Lower leg skin (tissue), 4 donors: ENCODE measurements at regions not wholly inside any gene's neighbourhood (a gene's known extent, or its start where the extent isn't known, plus 50 kb on each side); places are given as distances from the start of the nearest gene placed in this dataset.

Source experiments
- DNase-seq, 2 donors: peaks; one replicate each; pipeline ENCODE4 v3.0.0-alpha.2; 2019; ENCODE audit warnings: low spot score in 2 of 2
- H3K4me3 ChIP-seq: fragments of 200-600 bp; sonication (generic); 2 replicates; pipeline ENCODE4 v1.5.1; 2017; ENCODE audit warnings: mild to moderate bottlenecking, low read depth; ENCODE audit not compliant: poor library complexity, severe bottlenecking
- POLR2A ChIP-seq, 2 donors: fragments of 450-650 bp; IDR thresholded peaks; one replicate each; pipeline ENCODE4 v1.6.1; 2016 to 2017; ENCODE audit warnings: antibody characterized with exemption in 2 of 2, mild to moderate bottlenecking in 1 of 2, moderate library complexity in 1 of 2
- WGBS, 2 donors: methylation state at CpG; one replicate each; pipeline ENCODE4 v1.1.5; 2018; 5-methylcytosine and 5-hydroxymethylcytosine counted together
- intact Hi-C: fragments of 100-400 bp; cut with DNase I; formaldehyde crosslinking; loops from one replicate; pipeline ENCODE4 v1.15.0; 2023; ENCODE audit warnings: low total_unique reads
- TF ChIP-seq, protein P1 (sequence below), 3 donors: fragments of 450-650 bp; IDR thresholded peaks; one replicate each; pipeline ENCODE4 v1.5.1; 2016; ENCODE audit warnings: antibody characterized with exemption in 3 of 3, mild to moderate bottlenecking in 3 of 3, moderate library complexity in 2 of 3

DNA sequence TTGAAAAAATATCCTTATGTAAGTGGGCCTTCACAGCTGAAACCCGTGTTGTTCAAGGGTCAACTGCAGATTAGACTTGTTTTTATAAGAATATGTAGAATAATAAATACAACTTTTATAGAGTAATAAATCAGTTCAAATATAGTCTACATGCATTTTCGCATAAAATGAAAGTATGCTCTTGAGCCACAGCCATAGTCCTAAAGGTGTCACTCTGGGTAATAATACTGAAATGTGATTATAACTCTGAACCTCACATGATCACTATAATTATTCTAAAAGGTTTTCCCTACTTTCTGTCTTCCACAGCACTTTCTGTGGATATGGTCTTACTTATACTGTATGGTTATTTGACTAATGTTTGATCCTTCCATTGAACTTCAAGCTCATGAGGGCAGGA, 185.8 kb downstream of the SLC6A15 start:
- H3K4me3 ChIP-seq = no peak overlapping the region
- intact Hi-C loops = no loop called here
- TF ChIP-seq POLR2A (IDR thresholded peaks at IDR 0.05) = no peak
- TF ChIP-seq, protein P1, sequence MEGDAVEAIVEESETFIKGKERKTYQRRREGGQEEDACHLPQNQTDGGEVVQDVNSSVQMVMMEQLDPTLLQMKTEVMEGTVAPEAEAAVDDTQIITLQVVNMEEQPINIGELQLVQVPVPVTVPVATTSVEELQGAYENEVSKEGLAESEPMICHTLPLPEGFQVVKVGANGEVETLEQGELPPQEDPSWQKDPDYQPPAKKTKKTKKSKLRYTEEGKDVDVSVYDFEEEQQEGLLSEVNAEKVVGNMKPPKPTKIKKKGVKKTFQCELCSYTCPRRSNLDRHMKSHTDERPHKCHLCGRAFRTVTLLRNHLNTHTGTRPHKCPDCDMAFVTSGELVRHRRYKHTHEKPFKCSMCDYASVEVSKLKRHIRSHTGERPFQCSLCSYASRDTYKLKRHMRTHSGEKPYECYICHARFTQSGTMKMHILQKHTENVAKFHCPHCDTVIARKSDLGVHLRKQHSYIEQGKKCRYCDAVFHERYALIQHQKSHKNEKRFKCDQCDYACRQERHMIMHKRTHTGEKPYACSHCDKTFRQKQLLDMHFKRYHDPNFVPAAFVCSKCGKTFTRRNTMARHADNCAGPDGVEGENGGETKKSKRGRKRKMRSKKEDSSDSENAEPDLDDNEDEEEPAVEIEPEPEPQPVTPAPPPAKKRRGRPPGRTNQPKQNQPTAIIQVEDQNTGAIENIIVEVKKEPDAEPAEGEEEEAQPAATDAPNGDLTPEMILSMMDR (IDR thresholded peaks at IDR 0.05) = no peak
- WGBS, 2 donors = 87 to 89% methylated on average over 2 of the region's 2 CpGs
- no peak for DNase-seq

DNA sequence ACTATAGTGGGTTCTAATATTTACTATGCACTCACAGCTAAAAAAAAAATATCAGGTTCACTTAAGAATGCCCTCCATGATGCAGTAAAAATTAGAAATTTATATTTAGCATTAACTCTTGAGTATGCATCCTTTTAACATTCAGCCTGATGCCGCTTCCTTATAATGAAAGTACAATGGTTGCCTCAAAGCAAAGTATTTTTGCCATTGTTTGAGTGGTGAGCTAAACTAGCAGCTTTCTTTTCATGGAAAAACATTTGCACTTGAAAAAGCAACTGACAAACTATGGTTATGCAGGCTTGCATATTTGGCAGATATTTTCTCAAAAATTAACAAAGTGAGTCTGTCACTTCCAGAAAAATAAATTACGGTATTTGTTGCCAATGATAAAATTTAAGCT, 188.6 kb downstream of the SLC6A15 start:
- no peak overlapping the region for H3K4me3 ChIP-seq
- WGBS, 2 donors = 49 to 57% methylated on average over 2 of the region's 2 CpGs
- no peak for DNase-seq
- intact Hi-C loops = no loop called here
- no peak for TF ChIP-seq POLR2A (IDR thresholded peaks at IDR 0.05)
- TF ChIP-seq, protein P1 (IDR thresholded peaks at IDR 0.05) = no peak

DNA sequence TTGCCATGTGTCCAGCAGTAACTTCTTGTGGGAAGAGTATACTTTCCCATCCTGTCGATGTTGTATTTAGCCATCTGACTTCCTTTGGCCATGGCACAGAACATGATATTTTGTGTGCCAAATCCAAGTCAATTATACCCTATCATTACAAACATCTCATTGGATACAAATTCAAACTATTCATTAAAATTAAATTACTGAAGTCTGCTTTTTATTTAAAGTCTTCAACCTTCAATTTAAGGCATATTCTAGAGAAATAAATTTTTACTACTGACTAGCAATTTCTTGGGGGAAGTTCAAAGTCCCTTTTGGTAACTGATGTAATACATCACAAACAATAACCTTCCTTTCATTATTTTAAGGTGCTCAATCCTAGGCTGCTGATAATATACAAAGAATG, 192.6 kb downstream of the SLC6A15 start:
- WGBS, 2 donors = 44% methylated on average over 1 of the region's 1 CpG
- intact Hi-C loops = no loop called here
- H3K4me3 ChIP-seq = no peak overlapping the region
- DNase-seq = no peak
- no peak for TF ChIP-seq POLR2A (IDR thresholded peaks at IDR 0.05)
- TF ChIP-seq, protein P1 (IDR thresholded peaks at IDR 0.05) = no peak

DNA sequence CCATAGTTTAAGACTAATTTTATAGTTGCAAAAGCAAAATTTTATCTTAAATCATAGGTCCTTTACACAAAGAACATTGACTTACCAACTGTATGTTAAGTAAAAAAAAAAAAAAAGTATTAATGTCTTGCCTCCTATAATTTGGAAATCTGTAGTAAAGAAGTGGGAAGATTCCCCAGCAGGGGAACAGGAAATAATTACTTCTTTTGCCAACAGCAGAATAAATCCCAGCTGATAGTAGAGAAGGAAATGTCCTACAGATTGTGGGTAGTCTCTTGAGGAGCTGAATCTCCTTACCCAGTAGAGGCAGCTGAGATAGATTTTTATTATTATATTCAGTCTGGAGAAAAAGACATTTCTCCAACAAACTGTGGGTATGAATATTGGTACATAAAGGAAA, 193.7 kb downstream of the SLC6A15 start:
- intact Hi-C loops = no loop called here

DNA sequence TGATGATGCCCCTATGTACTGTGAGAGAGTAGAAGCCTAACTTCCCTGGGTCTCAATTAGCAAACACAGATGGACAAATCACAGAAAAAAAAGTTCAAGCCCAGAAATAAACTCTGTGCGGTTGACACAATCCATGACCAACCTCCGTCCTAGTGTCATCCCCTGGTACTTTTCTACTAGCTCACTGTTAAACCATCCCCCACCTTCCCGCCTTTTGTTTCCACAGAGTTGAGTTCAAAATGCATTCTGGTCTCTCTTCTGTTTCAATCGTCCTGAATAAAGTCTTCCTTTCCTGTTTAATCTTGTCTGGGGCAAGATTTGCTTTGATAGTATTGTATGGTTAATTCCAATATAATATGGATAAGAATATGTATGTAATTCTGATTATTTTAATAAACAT, 199.9 kb downstream of the SLC6A15 start:
- TF ChIP-seq, protein P1 (IDR thresholded peaks at IDR 0.05) = no peak
- TF ChIP-seq POLR2A (IDR thresholded peaks at IDR 0.05) = no peak

More for the DNA sequence above, 193.7 kb downstream of the SLC6A15 start:
- no peak overlapping the region for H3K4me3 ChIP-seq
- no peak for DNase-seq
- no peak for TF ChIP-seq POLR2A (IDR thresholded peaks at IDR 0.05)
- TF ChIP-seq, protein P1 (IDR thresholded peaks at IDR 0.05) = no peak

DNA sequence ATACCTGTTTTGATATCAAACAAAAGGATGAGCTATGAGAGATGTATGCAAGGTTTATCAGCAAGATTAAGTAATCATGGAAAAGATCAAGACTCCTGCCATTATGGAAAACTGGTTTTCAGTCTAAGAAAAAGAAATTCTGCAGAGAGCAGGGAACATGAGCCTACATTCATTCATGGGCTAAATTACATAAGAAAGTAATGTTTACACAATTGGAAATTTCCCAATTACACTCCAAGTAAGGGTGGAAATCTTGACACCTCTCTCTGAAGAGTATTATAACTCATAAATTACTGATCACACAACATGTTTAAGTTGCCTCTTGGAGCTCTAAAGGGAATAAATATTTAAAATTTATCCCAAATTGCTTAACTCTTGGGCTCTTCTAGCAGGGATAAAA, 206.2 kb downstream of the SLC6A15 start:
- intact Hi-C loops = no loop called here
- no peak overlapping the region for H3K4me3 ChIP-seq
- DNase-seq = no peak
- TF ChIP-seq, protein P1 (IDR thresholded peaks at IDR 0.05) = no peak
- no peak for TF ChIP-seq POLR2A (IDR thresholded peaks at IDR 0.05)

More for the DNA sequence above, 199.9 kb downstream of the SLC6A15 start:
- no peak for DNase-seq
- no peak overlapping the region for H3K4me3 ChIP-seq
- intact Hi-C loops = no loop called here
- 81 to 87% methylated on average over 4 of the region's 4 CpGs for WGBS, 2 donors
